ENCODE measurements at regions not wholly inside any gene's neighbourhood (a gene's known extent, or its start where the extent isn't known, plus 50 kb on each side); places are given as distances from the start of the nearest gene placed in this dataset.
"Not testable (repeated sequence)": the region's sequence is repeated elsewhere in the genome, so short reads cannot be mapped to it uniquely, and the experiment has no call there.

GRCh38 chr4:174402470-174403176 is 118.9 kb downstream of the CEP44 start:
- Mint-ChIP-seq H3K27me3 (ENCODE audit: insufficient read depth, low read depth) (peaks cover 3% of the 10 kb centered on the region), H3K4me3 (no peak overlapping the region), H3K27ac (peak overlapping the region; percentile 1), H3K4me1 (peaks cover 25% of the 10 kb centered on the region), H3K9me3 (no peaks in the 10 kb centered on the region), H3K36me3 (no peaks in the 10 kb centered on the region)
- peak; percentile 39 for DNase-seq (ENCODE audit: low spot score)
- Histone ChIP-seq H3K9me3 (ENCODE audit: low read depth) (no peaks in the 10 kb centered on the region), H4K20me1 (ENCODE audit: low read depth) (no peaks in the 10 kb centered on the region), H3F3A (ENCODE audit: low read depth) (no peaks in the 10 kb centered on the region), H3K27ac (no peak overlapping the region), H2AFZ (replicated peaks) (no peak overlapping the region), H3K4me1 (peaks cover 32% of the 10 kb centered on the region), H3K79me2 (ENCODE audit: low read depth) (no peaks in the 10 kb centered on the region), H3K36me3 (no peaks in the 10 kb centered on the region), H3K4me3 (no peak overlapping the region), H3K4me2 (peak overlapping the region; percentile 21), H3K9ac (no peak overlapping the region), H3K27me3 (no peaks in the 10 kb centered on the region)
- TF ChIP-seq CTCF (IDR thresholded peaks at IDR 0.05) = no peak

DNA sequence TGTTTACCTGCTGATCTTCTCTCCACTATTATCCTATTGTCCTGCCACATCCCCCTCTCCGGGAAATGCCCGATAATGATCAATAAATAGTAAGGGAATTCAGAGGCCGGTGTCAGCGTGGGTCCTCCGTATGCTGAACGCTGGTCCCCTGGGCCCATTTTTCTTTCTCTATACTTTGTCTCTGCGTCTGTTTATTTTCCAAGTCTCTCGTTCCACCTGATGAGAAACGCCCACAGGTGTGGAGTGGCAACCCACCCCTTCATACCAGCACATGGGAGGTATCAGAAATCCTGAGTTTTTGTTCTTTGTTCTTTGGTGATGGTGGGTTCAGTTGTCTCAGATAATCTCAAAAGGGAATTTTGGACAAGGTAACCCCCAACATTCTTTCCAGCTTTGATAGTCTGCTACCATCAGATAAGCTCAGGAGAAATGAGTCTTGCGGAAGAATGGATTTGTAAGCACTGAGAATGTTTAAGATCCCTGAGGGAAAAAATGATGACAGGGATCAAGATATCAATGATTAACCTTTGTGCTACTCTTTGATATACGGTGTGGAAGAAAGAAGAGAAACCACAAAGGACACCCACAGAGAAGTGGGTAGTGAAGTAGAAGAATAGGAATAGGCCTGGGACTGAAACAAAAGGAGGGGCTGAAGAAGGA is 117.9 kb downstream of the CEP44 start:
- Mint-ChIP-seq H3K4me1 (peaks cover 25% of the 10 kb centered on the region), H3K27ac (no peak overlapping the region), H3K4me3 (no peak overlapping the region), H3K9me3 (no peaks in the 10 kb centered on the region), H3K36me3 (no peaks in the 10 kb centered on the region), H3K27me3 (ENCODE audit: insufficient read depth, low read depth) (peaks cover 3% of the 10 kb centered on the region)
- H3K79me2 ChIP-seq (ENCODE audit: low read depth) = no peaks in the 10 kb centered on the region
- no peak overlapping the region for H3K27ac ChIP-seq
- DNase-seq (ENCODE audit: low spot score) = peak; percentile 10
- no peak overlapping the region for H3K4me3 ChIP-seq
- H2AFZ ChIP-seq (replicated peaks) = no peak overlapping the region
- H3K27me3 ChIP-seq = no peaks in the 10 kb centered on the region
- no peak overlapping the region for H3K9ac ChIP-seq
- no peak overlapping the region for H3K4me2 ChIP-seq
- H3K9me3 ChIP-seq (ENCODE audit: low read depth) = no peaks in the 10 kb centered on the region
- no peaks in the 10 kb centered on the region for H4K20me1 ChIP-seq (ENCODE audit: low read depth)
- TF ChIP-seq EZH2phosphoT487 (IDR thresholded peaks at IDR 0.05) (no peak), EZH2 (IDR thresholded peaks at IDR 0.05) (no peak), CTCF (IDR thresholded peaks at IDR 0.05) (no peak)
- H3K4me1 ChIP-seq = peaks cover 32% of the 10 kb centered on the region
- H3K36me3 ChIP-seq = no peaks in the 10 kb centered on the region
- H3F3A ChIP-seq (ENCODE audit: low read depth) = no peaks in the 10 kb centered on the region

DNA sequence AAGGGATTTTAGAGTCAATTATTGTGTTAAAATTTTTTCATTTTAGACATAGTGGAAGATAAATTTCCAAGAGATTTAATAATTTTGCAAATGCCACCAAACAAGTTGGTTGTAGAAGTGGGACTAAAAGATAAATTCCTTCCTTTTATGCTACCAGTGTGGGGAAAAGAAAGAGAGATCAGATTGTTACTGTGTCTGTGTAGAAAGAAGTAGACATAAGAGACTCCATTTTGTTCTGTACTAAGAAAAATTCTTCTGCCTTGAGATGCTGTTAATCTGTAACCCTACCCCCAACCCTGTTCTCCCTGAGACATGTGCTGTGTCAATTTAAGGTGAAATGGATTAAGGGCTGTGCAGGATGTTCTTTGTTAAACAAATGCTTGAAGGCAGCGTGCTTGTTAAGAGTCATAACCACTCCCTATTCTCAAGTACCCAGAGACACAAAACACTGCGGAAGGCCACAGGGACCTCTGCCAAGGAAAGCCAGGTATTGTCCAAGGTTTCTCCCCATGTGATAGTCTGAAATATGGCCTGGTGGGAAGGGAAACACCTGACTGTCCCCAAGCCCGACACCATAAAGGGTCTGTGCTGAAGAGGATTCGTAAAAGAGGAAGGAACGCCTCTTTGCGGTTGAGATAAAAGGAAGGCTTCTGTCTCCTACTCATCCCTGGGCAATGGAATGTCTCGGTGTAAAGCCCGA is 117.0 kb downstream of the CEP44 start:
- peak overlapping the region; percentile 75 for H2AFZ ChIP-seq (replicated peaks)
- H3K36me3 ChIP-seq; H3K9ac ChIP-seq; H3K9me3 ChIP-seq (ENCODE audit: low read depth); H3K4me3 Mint-ChIP-seq; H3K27ac Mint-ChIP-seq; H3K27me3 Mint-ChIP-seq (ENCODE audit: insufficient read depth, low read depth); H3K27ac ChIP-seq; H4K20me1 ChIP-seq (ENCODE audit: low read depth); H3K36me3 Mint-ChIP-seq; H3F3A ChIP-seq (ENCODE audit: low read depth); H3K4me3 ChIP-seq; H3K9me3 Mint-ChIP-seq; H3K27me3 ChIP-seq; H3K79me2 ChIP-seq (ENCODE audit: low read depth): not testable (repeated sequence)
- peaks cover 25% of the 10 kb centered on the region for H3K4me1 Mint-ChIP-seq
- DNase-seq (ENCODE audit: low spot score) = peak; percentile 6
- peaks cover 32% of the 10 kb centered on the region for H3K4me1 ChIP-seq
- H3K4me2 ChIP-seq = peak overlapping the region; percentile 47

DNA sequence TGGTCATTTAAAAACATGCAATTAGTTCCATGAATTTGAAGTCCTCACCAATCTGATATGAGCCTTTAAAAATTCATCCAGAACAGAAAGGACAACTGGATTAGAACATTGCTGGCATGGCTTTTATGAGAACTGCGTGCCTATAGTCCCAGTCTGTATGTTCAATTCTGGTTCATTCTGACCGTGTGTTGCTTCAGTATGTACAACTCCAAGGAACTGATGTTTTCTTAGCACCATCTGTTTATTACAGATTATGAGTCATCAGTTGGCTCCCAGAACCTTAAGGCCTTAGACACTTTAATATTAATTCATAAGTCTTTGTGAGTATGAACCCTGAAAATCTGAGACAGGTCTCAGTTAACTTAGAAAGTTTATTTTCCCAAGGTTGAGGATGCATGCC is 115.0 kb downstream of the CEP44 start:
- H3K9me3 Mint-ChIP-seq = no peaks in the 10 kb centered on the region
- peaks cover 31% of the 10 kb centered on the region for H3K4me1 ChIP-seq
- no peaks in the 10 kb centered on the region for H3K79me2 ChIP-seq (ENCODE audit: low read depth)
- H4K20me1 ChIP-seq (ENCODE audit: low read depth) = no peaks in the 10 kb centered on the region
- no peaks in the 10 kb centered on the region for H3K27me3 ChIP-seq
- no peak overlapping the region for H3K4me3 Mint-ChIP-seq
- H3K36me3 Mint-ChIP-seq = no peaks in the 10 kb centered on the region
- H3K9ac ChIP-seq = no peak overlapping the region
- no peak overlapping the region for H3K27ac Mint-ChIP-seq
- no peak for TF ChIP-seq EZH2phosphoT487 (IDR thresholded peaks at IDR 0.05)
- TF ChIP-seq CTCF (IDR thresholded peaks at IDR 0.05) = no peak
- no peak for TF ChIP-seq EZH2 (IDR thresholded peaks at IDR 0.05)
- peaks cover 3% of the 10 kb centered on the region for H3K27me3 Mint-ChIP-seq (ENCODE audit: insufficient read depth, low read depth)
- no peak overlapping the region for H3K4me3 ChIP-seq
- DNase-seq (ENCODE audit: low spot score) = no peak
- H3K4me1 Mint-ChIP-seq = peaks cover 25% of the 10 kb centered on the region
- no peaks in the 10 kb centered on the region for H3K9me3 ChIP-seq (ENCODE audit: low read depth)
- H3F3A ChIP-seq (ENCODE audit: low read depth) = no peaks in the 10 kb centered on the region
- H2AFZ ChIP-seq (replicated peaks) = no peak overlapping the region
- H3K36me3 ChIP-seq = no peaks in the 10 kb centered on the region
- H3K27ac ChIP-seq = no peak overlapping the region
- no peak overlapping the region for H3K4me2 ChIP-seq
